ENCODE measurements at regions not wholly inside any gene's neighbourhood (a gene's known extent, or its start where the extent isn't known, plus 50 kb on each side); places are given as distances from the start of the nearest gene placed in this dataset.

- Histone ChIP-seq H3K27me3 (no peaks in the 10 kb centered on the region), H3K9me3 (no peaks in the 10 kb centered on the region), H3K27ac (no peak overlapping the region), H3K4me3 (no peak overlapping the region), H3K36me3 (no peaks in the 10 kb centered on the region), H3K4me1 (no peaks in the 10 kb centered on the region)
- TF ChIP-seq CTCF (IDR thresholded peaks at IDR 0.05), result no peak
- no peak for TF ChIP-seq POLR2A (IDR thresholded peaks at IDR 0.05)
- no peak for TF ChIP-seq POLR2AphosphoS5 (IDR thresholded peaks at IDR 0.05; ENCODE audit: insufficient read depth in 1 of 2, low read depth in 1 of 2)
- intact Hi-C loops (cut with DNase I), result no loop called here
- DNase-seq (ENCODE audit: extremely low spot score in 2 of 2), result no peak
Measured at GRCh38 chr9:20138841-20139240, 350.0 kb upstream of the SLC24A2 start.

GRCh38 chr9:20138116-20138515 is 349.3 kb upstream of the SLC24A2 start:
- Histone ChIP-seq H3K4me1 (no peaks in the 10 kb centered on the region), H3K27ac (no peak overlapping the region), H3K27me3 (no peaks in the 10 kb centered on the region), H3K36me3 (no peaks in the 10 kb centered on the region), H3K9me3 (no peaks in the 10 kb centered on the region), H3K4me3 (no peak overlapping the region)
- DNase-seq (ENCODE audit: extremely low spot score in 2 of 2), result no peak
- TF ChIP-seq POLR2AphosphoS5 (IDR thresholded peaks at IDR 0.05; ENCODE audit: insufficient read depth in 1 of 2, low read depth in 1 of 2), result no peak
- no peak for TF ChIP-seq CTCF (IDR thresholded peaks at IDR 0.05)
- TF ChIP-seq POLR2A (IDR thresholded peaks at IDR 0.05), result no peak
- intact Hi-C loops (cut with DNase I), result no loop called here

GRCh38 chr9:20137425-20137824 is 348.6 kb upstream of the SLC24A2 start:
- no peaks in the 10 kb centered on the region for H3K4me1 ChIP-seq

GRCh38 chr9:20135119-20135697 is 346.4 kb upstream of the SLC24A2 start:
- intact Hi-C loops (cut with DNase I), result no loop called here
- DNase-seq (ENCODE audit: extremely low spot score in 2 of 2), result no peak
- no peaks in the 10 kb centered on the region for H3K27me3 ChIP-seq
- no peaks in the 10 kb centered on the region for H3K9me3 ChIP-seq
- no peak overlapping the region for H3K27ac ChIP-seq
- TF ChIP-seq POLR2A (IDR thresholded peaks at IDR 0.05) (no peak), CTCF (IDR thresholded peaks at IDR 0.05) (no peak)
- no peak overlapping the region for H3K4me3 ChIP-seq
- H3K36me3 ChIP-seq, result no peaks in the 10 kb centered on the region
- H3K4me1 ChIP-seq, result no peaks in the 10 kb centered on the region

More at GRCh38 chr9:20137425-20137824, 348.6 kb upstream of the SLC24A2 start:
- Histone ChIP-seq H3K27me3 (no peaks in the 10 kb centered on the region), H3K27ac (no peak overlapping the region), H3K9me3 (no peaks in the 10 kb centered on the region), H3K36me3 (no peaks in the 10 kb centered on the region), H3K4me3 (no peak overlapping the region)
- intact Hi-C loops (cut with DNase I), result no loop called here
- TF ChIP-seq POLR2AphosphoS5 (IDR thresholded peaks at IDR 0.05; ENCODE audit: insufficient read depth in 1 of 2, low read depth in 1 of 2) (no peak), POLR2A (IDR thresholded peaks at IDR 0.05) (no peak), CTCF (IDR thresholded peaks at IDR 0.05) (no peak)
- DNase-seq (ENCODE audit: extremely low spot score in 2 of 2), result no peak

GRCh38 chr9:20125727-20126126 is 336.9 kb upstream of the SLC24A2 start:
- Histone ChIP-seq H3K27me3 (no peaks in the 10 kb centered on the region), H3K36me3 (no peaks in the 10 kb centered on the region), H3K27ac (no peak overlapping the region), H3K4me1 (no peaks in the 10 kb centered on the region), H3K4me3 (no peak overlapping the region), H3K9me3 (no peaks in the 10 kb centered on the region)
- no peak for DNase-seq (ENCODE audit: extremely low spot score in 2 of 2)
- no peak for TF ChIP-seq CTCF (IDR thresholded peaks at IDR 0.05)
- no peak for TF ChIP-seq POLR2AphosphoS5 (IDR thresholded peaks at IDR 0.05; ENCODE audit: insufficient read depth in 1 of 2, low read depth in 1 of 2)
- no peak for TF ChIP-seq POLR2A (IDR thresholded peaks at IDR 0.05)
- intact Hi-C loops (cut with DNase I), result no loop called here
